ENCODE measurements at regions not wholly inside any gene's neighbourhood (a gene's known extent, or its start where the extent isn't known, plus 50 kb on each side); places are given as distances from the start of the nearest gene placed in this dataset.

DNA sequence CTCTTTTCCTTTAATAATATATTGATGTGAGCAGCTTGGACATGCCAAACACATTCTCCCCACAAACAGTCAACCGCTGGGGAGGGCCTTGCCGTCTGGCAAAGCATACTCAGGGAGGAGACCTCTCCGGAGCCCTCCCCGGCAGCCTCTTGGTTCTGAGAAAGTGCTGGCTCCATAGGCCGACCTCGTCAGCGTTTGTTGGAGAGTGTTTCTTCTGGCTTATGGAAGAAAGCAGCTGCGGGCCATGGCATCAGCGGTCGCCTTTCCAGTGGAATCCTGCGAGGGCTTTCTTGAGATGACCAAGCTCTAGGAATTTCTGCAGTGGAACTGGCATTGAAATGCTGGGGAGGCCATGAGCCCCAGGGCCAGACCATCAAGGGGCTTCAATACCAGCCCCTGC lies 405.7 kb upstream of the IRX4 start:
- H3K27ac ChIP-seq (ENCODE audit: low read depth, low read length): no peak overlapping the region
- H3K36me3 ChIP-seq (ENCODE audit: insufficient read depth, low read length): no peaks in the 10 kb centered on the region
- H3K4me3 ChIP-seq (ENCODE audit: low read depth, low read length): no peak overlapping the region
- H3K4me1 ChIP-seq (ENCODE audit: control insufficient read depth, insufficient read depth, low read length, unreplicated experiment): no peaks in the 10 kb centered on the region
- H2AFZ ChIP-seq (ENCODE audit: low read length, unreplicated experiment): no peak overlapping the region
- no peaks in the 10 kb centered on the region for H3K79me2 ChIP-seq (ENCODE audit: control insufficient read depth, insufficient read depth, low read length, unreplicated experiment)
- no peaks in the 10 kb centered on the region for H3K27me3 ChIP-seq (ENCODE audit: insufficient read depth, low read length)

GRCh38 chr5:2286250-2286649 lies 403.5 kb upstream of the IRX4 start:
- no peaks in the 10 kb centered on the region for H3K36me3 ChIP-seq (ENCODE audit: insufficient read depth, low read length)
- H3K4me1 ChIP-seq (ENCODE audit: control insufficient read depth, insufficient read depth, low read length, unreplicated experiment): no peaks in the 10 kb centered on the region
- no peak overlapping the region for H3K4me3 ChIP-seq (ENCODE audit: low read depth, low read length)
- H3K27me3 ChIP-seq (ENCODE audit: insufficient read depth, low read length): no peaks in the 10 kb centered on the region
- no peak overlapping the region for H2AFZ ChIP-seq (ENCODE audit: low read length, unreplicated experiment)
- H3K27ac ChIP-seq (ENCODE audit: low read depth, low read length): no peak overlapping the region
- no peaks in the 10 kb centered on the region for H3K79me2 ChIP-seq (ENCODE audit: control insufficient read depth, insufficient read depth, low read length, unreplicated experiment)

- H3K79me2 ChIP-seq (ENCODE audit: control insufficient read depth, insufficient read depth, low read length, unreplicated experiment): no peaks in the 10 kb centered on the region
- no peaks in the 10 kb centered on the region for H3K27me3 ChIP-seq (ENCODE audit: insufficient read depth, low read length)
- no peaks in the 10 kb centered on the region for H3K36me3 ChIP-seq (ENCODE audit: insufficient read depth, low read length)
- no peak overlapping the region for H3K4me3 ChIP-seq (ENCODE audit: low read depth, low read length)
- no peaks in the 10 kb centered on the region for H3K4me1 ChIP-seq (ENCODE audit: control insufficient read depth, insufficient read depth, low read length, unreplicated experiment)
- H2AFZ ChIP-seq (ENCODE audit: low read length, unreplicated experiment): no peak overlapping the region
- H3K27ac ChIP-seq (ENCODE audit: low read depth, low read length): no peak overlapping the region
Measured at GRCh38 chr5:2284678-2285077, 402.0 kb upstream of the IRX4 start.

DNA sequence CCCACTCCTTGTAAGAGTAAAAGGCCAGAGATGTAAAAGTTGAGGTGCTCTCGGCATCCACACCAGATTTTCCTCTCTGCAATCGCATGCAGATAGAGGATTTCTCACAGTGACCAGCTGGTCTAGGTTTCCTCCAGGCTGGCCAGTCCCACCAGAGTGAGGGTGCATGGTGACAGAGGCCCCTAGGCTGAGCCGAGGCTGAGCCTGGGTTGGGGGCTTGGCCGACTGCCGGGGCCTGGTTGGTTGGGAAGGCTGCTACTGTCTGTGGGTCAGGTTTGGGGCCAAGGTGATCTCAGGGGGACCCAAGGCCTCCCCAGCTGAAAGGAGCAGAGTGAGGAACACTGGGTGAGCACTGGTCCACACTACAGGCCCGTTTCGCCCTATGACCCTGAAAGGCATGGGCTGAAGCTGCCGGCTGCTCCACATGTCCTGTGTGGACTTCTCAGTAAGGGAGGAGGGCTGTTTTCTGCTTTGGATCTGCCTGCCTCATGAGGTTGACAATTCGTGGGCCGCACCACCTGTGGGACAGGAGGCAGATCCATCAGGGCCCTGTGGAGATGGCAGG lies 400.8 kb upstream of the IRX4 start:
- no peaks in the 10 kb centered on the region for H3K4me1 ChIP-seq (ENCODE audit: control insufficient read depth, insufficient read depth, low read length, unreplicated experiment)
- no peaks in the 10 kb centered on the region for H3K36me3 ChIP-seq (ENCODE audit: insufficient read depth, low read length)
- H3K4me3 ChIP-seq (ENCODE audit: low read depth, low read length): no peak overlapping the region
- H3K79me2 ChIP-seq (ENCODE audit: control insufficient read depth, insufficient read depth, low read length, unreplicated experiment): no peaks in the 10 kb centered on the region
- no peaks in the 10 kb centered on the region for H3K27me3 ChIP-seq (ENCODE audit: insufficient read depth, low read length)
- H2AFZ ChIP-seq (ENCODE audit: low read length, unreplicated experiment): no peak overlapping the region
- no peak overlapping the region for H3K27ac ChIP-seq (ENCODE audit: low read depth, low read length)

DNA sequence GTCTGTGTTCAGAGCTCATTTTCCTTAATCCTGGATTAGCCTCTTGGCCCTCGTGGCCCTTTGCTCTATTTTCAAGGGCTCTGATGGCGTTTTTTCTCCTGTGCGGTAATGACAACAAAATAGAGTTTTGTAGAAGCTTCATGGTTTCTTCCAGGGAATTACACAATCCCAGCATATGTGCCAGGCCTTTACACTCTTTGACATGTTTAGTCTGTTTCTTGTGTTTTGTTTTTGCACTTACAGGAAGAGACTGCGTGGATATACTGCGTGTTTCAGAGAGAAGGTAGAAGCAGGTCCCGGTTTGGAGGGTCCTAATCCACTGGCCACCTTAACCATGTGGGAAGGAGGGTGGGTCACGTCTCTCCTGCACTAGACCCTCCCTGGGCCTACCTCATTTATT lies 400.2 kb upstream of the IRX4 start:
- Histone ChIP-seq H3K4me1 (ENCODE audit: control insufficient read depth, insufficient read depth, low read length, unreplicated experiment) (no peaks in the 10 kb centered on the region), H3K4me3 (ENCODE audit: low read depth, low read length) (no peak overlapping the region), H2AFZ (ENCODE audit: low read length, unreplicated experiment) (no peak overlapping the region), H3K36me3 (ENCODE audit: insufficient read depth, low read length) (no peaks in the 10 kb centered on the region), H3K27me3 (ENCODE audit: insufficient read depth, low read length) (no peaks in the 10 kb centered on the region), H3K27ac (ENCODE audit: low read depth, low read length) (no peak overlapping the region), H3K79me2 (ENCODE audit: control insufficient read depth, insufficient read depth, low read length, unreplicated experiment) (no peaks in the 10 kb centered on the region)

GRCh38 chr5:2282034-2282690 lies 399.4 kb upstream of the IRX4 start:
- H3K27me3 ChIP-seq (ENCODE audit: insufficient read depth, low read length): no peaks in the 10 kb centered on the region
- H3K79me2 ChIP-seq (ENCODE audit: control insufficient read depth, insufficient read depth, low read length, unreplicated experiment): no peaks in the 10 kb centered on the region

GRCh38 chr5:2281446-2281845 lies 398.7 kb upstream of the IRX4 start:
- Histone ChIP-seq H3K4me1 (ENCODE audit: control insufficient read depth, insufficient read depth, low read length, unreplicated experiment) (no peaks in the 10 kb centered on the region), H3K4me3 (ENCODE audit: low read depth, low read length) (no peak overlapping the region), H3K36me3 (ENCODE audit: insufficient read depth, low read length) (no peaks in the 10 kb centered on the region), H3K27me3 (ENCODE audit: insufficient read depth, low read length) (no peaks in the 10 kb centered on the region), H3K27ac (ENCODE audit: low read depth, low read length) (no peak overlapping the region), H3K79me2 (ENCODE audit: control insufficient read depth, insufficient read depth, low read length, unreplicated experiment) (no peaks in the 10 kb centered on the region), H2AFZ (ENCODE audit: low read length, unreplicated experiment) (no peak overlapping the region)

More at GRCh38 chr5:2282034-2282690, 399.4 kb upstream of the IRX4 start:
- Histone ChIP-seq H2AFZ (ENCODE audit: low read length, unreplicated experiment) (no peak overlapping the region), H3K4me1 (ENCODE audit: control insufficient read depth, insufficient read depth, low read length, unreplicated experiment) (no peaks in the 10 kb centered on the region), H3K27ac (ENCODE audit: low read depth, low read length) (no peak overlapping the region), H3K36me3 (ENCODE audit: insufficient read depth, low read length) (no peaks in the 10 kb centered on the region), H3K4me3 (ENCODE audit: low read depth, low read length) (no peak overlapping the region)

DNA sequence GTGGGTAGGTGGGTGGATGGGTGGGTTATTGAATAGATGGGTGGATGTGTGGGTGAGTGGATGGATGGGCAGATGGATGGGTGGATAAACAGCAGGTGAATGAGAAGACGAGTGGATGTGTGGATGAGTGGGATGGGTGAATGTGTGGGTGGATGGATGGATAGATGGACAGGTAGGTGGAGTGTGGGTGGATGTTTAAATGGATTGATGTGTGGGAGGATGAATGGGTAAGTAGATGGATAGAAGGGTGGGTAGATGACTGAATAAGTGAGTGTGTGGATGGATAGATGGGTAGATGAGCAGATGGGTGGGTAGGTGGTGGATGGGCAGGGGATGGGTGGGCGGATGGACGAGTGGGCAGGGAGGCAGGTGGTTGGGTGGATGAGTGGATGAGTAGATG lies 397.6 kb upstream of the IRX4 start:
- Histone ChIP-seq H2AFZ (ENCODE audit: low read length, unreplicated experiment) (no peak overlapping the region), H3K79me2 (ENCODE audit: control insufficient read depth, insufficient read depth, low read length, unreplicated experiment) (no peaks in the 10 kb centered on the region), H3K4me3 (ENCODE audit: low read depth, low read length) (no peak overlapping the region), H3K4me1 (ENCODE audit: control insufficient read depth, insufficient read depth, low read length, unreplicated experiment) (no peaks in the 10 kb centered on the region), H3K27ac (ENCODE audit: low read depth, low read length) (no peak overlapping the region), H3K27me3 (ENCODE audit: insufficient read depth, low read length) (no peaks in the 10 kb centered on the region), H3K36me3 (ENCODE audit: insufficient read depth, low read length) (no peaks in the 10 kb centered on the region)

- no peaks in the 10 kb centered on the region for H3K36me3 ChIP-seq (ENCODE audit: insufficient read depth, low read length)
- H2AFZ ChIP-seq (ENCODE audit: low read length, unreplicated experiment): no peak overlapping the region
- no peak overlapping the region for H3K4me3 ChIP-seq (ENCODE audit: low read depth, low read length)
- no peaks in the 10 kb centered on the region for H3K27me3 ChIP-seq (ENCODE audit: insufficient read depth, low read length)
- H3K4me1 ChIP-seq (ENCODE audit: control insufficient read depth, insufficient read depth, low read length, unreplicated experiment): no peaks in the 10 kb centered on the region
- H3K79me2 ChIP-seq (ENCODE audit: control insufficient read depth, insufficient read depth, low read length, unreplicated experiment): no peaks in the 10 kb centered on the region
- H3K27ac ChIP-seq (ENCODE audit: low read depth, low read length): no peak overlapping the region
Measured at GRCh38 chr5:2278825-2279456, 396.2 kb upstream of the IRX4 start.

DNA sequence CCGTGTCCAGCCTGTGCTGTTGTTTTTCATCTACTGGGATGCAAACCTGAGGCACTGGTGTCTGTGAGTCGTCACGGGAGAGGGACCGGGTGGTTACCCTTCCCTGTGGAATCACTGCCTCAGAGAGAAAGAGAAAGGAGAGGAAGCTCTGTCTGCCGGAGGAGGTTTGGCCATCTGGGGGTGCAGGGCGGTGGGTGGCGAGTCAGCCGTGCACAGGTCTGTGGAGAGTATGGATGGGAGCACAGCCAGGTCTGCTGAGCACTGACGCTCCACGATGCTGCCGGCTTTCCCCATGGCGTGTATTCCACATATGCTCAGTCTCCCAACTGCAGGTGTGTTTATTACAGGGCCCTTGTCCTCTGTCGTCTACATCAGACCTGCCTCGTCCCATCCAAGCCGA lies 395.2 kb upstream of the IRX4 start:
- Histone ChIP-seq H3K27ac (ENCODE audit: low read depth, low read length) (no peak overlapping the region), H3K79me2 (ENCODE audit: control insufficient read depth, insufficient read depth, low read length, unreplicated experiment) (no peaks in the 10 kb centered on the region), H3K27me3 (ENCODE audit: insufficient read depth, low read length) (no peaks in the 10 kb centered on the region), H3K4me1 (ENCODE audit: control insufficient read depth, insufficient read depth, low read length, unreplicated experiment) (no peaks in the 10 kb centered on the region), H3K36me3 (ENCODE audit: insufficient read depth, low read length) (no peaks in the 10 kb centered on the region), H2AFZ (ENCODE audit: low read length, unreplicated experiment) (no peak overlapping the region), H3K4me3 (ENCODE audit: low read depth, low read length) (no peak overlapping the region)

DNA sequence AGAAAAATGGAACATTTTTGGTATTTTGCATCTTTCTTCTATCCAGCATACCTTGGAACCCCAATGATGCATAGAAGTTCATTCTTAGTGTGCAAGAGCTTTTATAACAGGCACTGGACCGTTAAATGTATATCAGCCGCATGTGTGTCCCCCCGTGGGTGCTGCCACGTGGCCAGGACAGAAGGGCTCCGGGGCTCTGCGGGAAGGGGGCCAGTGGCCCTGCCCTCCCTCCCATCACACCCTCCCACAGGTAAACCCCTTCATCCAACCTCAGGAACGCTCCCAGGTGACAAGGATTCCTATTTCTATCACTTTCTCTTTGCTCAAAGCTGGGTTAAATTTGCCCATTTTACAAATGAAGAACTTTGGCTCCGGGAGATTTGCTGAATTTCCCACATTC lies 393.4 kb upstream of the IRX4 start:
- no peaks in the 10 kb centered on the region for H3K4me1 ChIP-seq (ENCODE audit: control insufficient read depth, insufficient read depth, low read length, unreplicated experiment)
- no peak overlapping the region for H2AFZ ChIP-seq (ENCODE audit: low read length, unreplicated experiment)
- H3K4me3 ChIP-seq (ENCODE audit: low read depth, low read length): no peak overlapping the region
- no peaks in the 10 kb centered on the region for H3K36me3 ChIP-seq (ENCODE audit: insufficient read depth, low read length)
- H3K27me3 ChIP-seq (ENCODE audit: insufficient read depth, low read length): no peaks in the 10 kb centered on the region
- H3K27ac ChIP-seq (ENCODE audit: low read depth, low read length): no peak overlapping the region
- no peaks in the 10 kb centered on the region for H3K79me2 ChIP-seq (ENCODE audit: control insufficient read depth, insufficient read depth, low read length, unreplicated experiment)
